Common myeloid progenitor, CD34-positive (primary cell): ENCODE measurements at regions not wholly inside any gene's neighbourhood (a gene's known extent, or its start where the extent isn't known, plus 50 kb on each side); places are given as distances from the start of the nearest gene placed in this dataset.

ENCODE experiments used
- CTCF ChIA-PET: fragments of 350-600 bp; sonication (Branson Sonifier 250); formaldehyde crosslinking; loops from one replicate; lab custom pipeline; 2021; ENCODE audit warnings: antibody characterized with exemption; lab: Charles Lee
- POLR2A ChIA-PET: fragments of 350-600 bp; sonication (Branson Sonifier 250); formaldehyde crosslinking; loops from one replicate; lab custom pipeline; 2021; ENCODE audit warnings: antibody characterized with exemption; lab: Charles Lee
- DNase-seq, 3 donors: peaks; one replicate each; pipeline versions ENCODE4 v3.0.0 to v3.0.0-alpha.2; 2013
- H3K27ac ChIP-seq, 2 experiments: 1 replicate in 1 of 2; 2 replicates in 1 of 2; pipeline ENCODE4 v1.7.0; 2013; ENCODE audit warnings: inconsistent platforms in 2 of 2, low read length in 2 of 2, mild to moderate bottlenecking in 2 of 2, low read depth in 1 of 2, moderate library complexity in 1 of 2; ENCODE audit not compliant: severe bottlenecking in 2 of 2, insufficient read depth in 1 of 2, poor library complexity in 1 of 2
- H3K27me3 ChIP-seq, 5 experiments: replicated peaks in 2 of 5; 1 replicate in 3 of 5; 2 replicates in 2 of 5; pipeline versions ENCODE4 v1.6.1 to v1.7.0; 2013; ENCODE audit warnings: low read length in 4 of 5, mild to moderate bottlenecking in 2 of 5, moderate library complexity in 2 of 5, inconsistent platforms in 1 of 5; ENCODE audit not compliant: insufficient read depth in 5 of 5, control insufficient read depth in 4 of 5
- H3K36me3 ChIP-seq, 4 experiments: 1 replicate in 2 of 4; 2 replicates in 2 of 4; pipeline versions ENCODE4 v1.6.1 to v1.7.0; 2013; ENCODE audit warnings: low read length in 3 of 4, control low read depth in 1 of 4, mild to moderate bottlenecking in 1 of 4; ENCODE audit not compliant: control insufficient read depth in 4 of 4, insufficient read depth in 4 of 4
- H3K4me1 ChIP-seq, 4 experiments: 1 replicate in 3 of 4; 2 replicates in 1 of 4; pipeline versions ENCODE4 v1.6.1 to v1.7.1; 2013; ENCODE audit warnings: low read length in 3 of 4, mild to moderate bottlenecking in 3 of 4, control low read depth in 1 of 4, inconsistent platforms in 1 of 4, moderate library complexity in 1 of 4; ENCODE audit not compliant: control insufficient read depth in 4 of 4, insufficient read depth in 4 of 4; ENCODE audit errors: control extremely low read depth in 1 of 4
- H3K4me3 ChIP-seq, 7 experiments: 1 replicate in 4 of 7; 2 replicates in 3 of 7; pipeline versions ENCODE4 v1.5.1 to v1.7.0; 2013; ENCODE audit warnings: mild to moderate bottlenecking in 7 of 7, low read length in 6 of 7, moderate library complexity in 6 of 7, inconsistent platforms in 2 of 7, low read depth in 2 of 7, control low read depth in 1 of 7; ENCODE audit not compliant: insufficient read depth in 4 of 7, control insufficient read depth in 1 of 7; ENCODE audit errors: extremely low read depth in 1 of 7
- H3K9me3 ChIP-seq, 5 experiments: 1 replicate in 4 of 5; 2 replicates in 1 of 5; pipeline versions ENCODE4 v1.6.1 to v1.7.1; 2013; ENCODE audit warnings: low read length in 4 of 5, mild to moderate bottlenecking in 2 of 5, inconsistent platforms in 1 of 5, low read depth in 1 of 5, moderate library complexity in 1 of 5; ENCODE audit not compliant: control insufficient read depth in 4 of 5, insufficient read depth in 2 of 5; ENCODE audit errors: control extremely low read depth in 1 of 5
- WGBS: methylation state at CpG from one replicate; pipeline ENCODE4 v1.1.5; 2013; ENCODE audit not compliant: insufficient coverage; 5-methylcytosine and 5-hydroxymethylcytosine counted together

DNA sequence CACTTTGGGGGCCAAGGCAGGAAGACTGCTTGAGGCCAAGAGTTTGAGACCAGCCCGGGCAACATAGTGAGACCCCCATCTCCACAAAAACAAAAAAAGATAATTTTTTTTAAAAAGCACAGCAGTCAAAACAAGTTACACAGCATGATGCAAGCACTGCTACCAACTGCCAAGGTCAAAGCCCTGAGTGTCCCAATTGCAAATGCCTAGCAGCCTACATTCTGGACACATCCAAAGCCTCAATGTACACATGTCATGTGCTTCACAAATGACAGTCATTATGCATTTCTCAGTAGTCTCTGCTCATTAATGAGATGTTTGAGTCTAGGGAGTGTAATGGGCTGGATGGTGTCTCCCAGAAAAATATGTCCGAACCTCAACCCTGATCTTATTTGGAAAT, 113.7 kb upstream of the CCND2 start:
- POLR2A ChIA-PET = no interaction called here
- H3K9me3 ChIP-seq = peaks cover 0 to 3% (median 0%) of the 10 kb centered on the region in 5 experiments
- H3K36me3 ChIP-seq = no peaks in the 10 kb centered on the region
- peaks cover 9 to 34% (median 18%) of the 10 kb centered on the region in 4 experiments for H3K4me1 ChIP-seq
- CTCF ChIA-PET = no interaction called here
- 88% methylated on average over 1 of the region's 2 CpGs for WGBS
- DNase-seq = no peak
- no peaks in the 10 kb centered on the region for H3K27me3 ChIP-seq
- no peak overlapping the region for H3K4me3 ChIP-seq
- H3K27ac ChIP-seq = no peak overlapping the region

DNA sequence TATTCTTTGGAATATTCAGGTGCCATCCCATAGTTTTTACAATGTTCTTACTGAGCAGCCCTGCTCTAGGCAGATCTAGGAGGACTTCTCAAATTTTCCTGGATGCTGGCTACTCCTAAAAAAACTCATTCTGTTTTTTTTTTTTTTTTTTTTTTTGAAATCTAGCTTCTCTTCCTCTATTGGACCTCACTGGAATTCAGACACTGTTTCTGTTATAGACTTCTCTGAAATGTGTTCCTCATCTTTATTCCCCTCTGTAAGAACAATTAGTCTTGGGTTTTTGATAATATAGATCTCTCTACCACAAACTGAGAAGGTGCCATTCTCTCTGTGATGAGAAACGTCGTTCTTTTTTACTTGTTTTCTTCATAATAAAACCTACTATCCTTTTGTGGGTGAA, 115.3 kb upstream of the CCND2 start:
- peaks cover 0 to 3% (median 0%) of the 10 kb centered on the region in 5 experiments for H3K9me3 ChIP-seq
- no peaks in the 10 kb centered on the region for H3K36me3 ChIP-seq
- ChIA-PET POLR2A (no interaction called here), CTCF (interaction anchor here (0.6 kb wide), 1 partner anchor 13 kb away, joined by 5 read pairs; no protein-coding TSS in a partner anchor)
- no peak overlapping the region for H3K4me3 ChIP-seq
- peaks cover 5 to 46% (median 17%) of the 10 kb centered on the region in 4 experiments for H3K4me1 ChIP-seq
- DNase-seq = no peak
- no peaks in the 10 kb centered on the region for H3K27me3 ChIP-seq
- no peak overlapping the region for H3K27ac ChIP-seq
- no CpG with 5 or more reads among the region's 2 CpGs for WGBS

- POLR2A ChIA-PET = no interaction called here
- WGBS = 95% methylated on average over 2 of the region's 3 CpGs
- Histone ChIP-seq H3K36me3 (no peaks in the 10 kb centered on the region), H3K27ac (no peak overlapping the region), H3K4me1 (peaks cover 6 to 58% (median 20%) of the 10 kb centered on the region in 4 experiments), H3K9me3 (peaks cover 0 to 3% (median 0%) of the 10 kb centered on the region in 5 experiments), H3K4me3 (no peak overlapping the region), H3K27me3 (no peaks in the 10 kb centered on the region)
- no peak for DNase-seq
- CTCF ChIA-PET = interaction anchor here (1.5 kb wide), 1 partner anchor 40 kb away, joined by 3 read pairs; no protein-coding TSS in a partner anchor
Observed at GRCh38 chr12:4157122-4157521, 116.4 kb upstream of the CCND2 start.

GRCh38 chr12:4156317-4156716, 117.2 kb upstream of the CCND2 start:
- ChIA-PET POLR2A (interaction anchor here (0.8 kb wide), 1 partner anchor 8 kb away, joined by 3 read pairs; no protein-coding TSS in a partner anchor), CTCF (interaction anchor here (0.9 to 3.2 kb wide), 7 partner anchors 9 to 46 kb away, joined by 3 to 17 read pairs (median 3); no protein-coding TSS in a partner anchor)
- H3K27ac ChIP-seq = no peak overlapping the region
- peak in 1 of 3 donors; percentile 46 for DNase-seq
- no peaks in the 10 kb centered on the region for H3K9me3 ChIP-seq
- H3K4me1 ChIP-seq = peaks cover 11 to 66% (median 21%) of the 10 kb centered on the region in 4 experiments
- no peak overlapping the region for H3K4me3 ChIP-seq
- no peaks in the 10 kb centered on the region for H3K27me3 ChIP-seq
- 39% methylated on average over 2 of the region's 2 CpGs for WGBS
- H3K36me3 ChIP-seq = no peaks in the 10 kb centered on the region

GRCh38 chr12:4154672-4155225, 118.8 kb upstream of the CCND2 start:
- Histone ChIP-seq H3K4me1 (peaks cover 11 to 63% (median 21%) of the 10 kb centered on the region in 4 experiments), H3K36me3 (no peaks in the 10 kb centered on the region), H3K27ac (no peak overlapping the region), H3K27me3 (no peaks in the 10 kb centered on the region), H3K4me3 (no peak overlapping the region), H3K9me3 (no peaks in the 10 kb centered on the region)
- DNase-seq = no peak
- POLR2A ChIA-PET = interaction anchor here (0.9 kb wide), 1 partner anchor 63 kb away, joined by 3 read pairs; no protein-coding TSS in a partner anchor
- 81% methylated on average over 6 of the region's 7 CpGs for WGBS
- CTCF ChIA-PET = interaction anchor here (1.0 to 3.2 kb wide), 11 partner anchors 10 to 122 kb away, joined by 3 to 17 read pairs (median 3); partner anchors contain the start of gene CCND2

DNA sequence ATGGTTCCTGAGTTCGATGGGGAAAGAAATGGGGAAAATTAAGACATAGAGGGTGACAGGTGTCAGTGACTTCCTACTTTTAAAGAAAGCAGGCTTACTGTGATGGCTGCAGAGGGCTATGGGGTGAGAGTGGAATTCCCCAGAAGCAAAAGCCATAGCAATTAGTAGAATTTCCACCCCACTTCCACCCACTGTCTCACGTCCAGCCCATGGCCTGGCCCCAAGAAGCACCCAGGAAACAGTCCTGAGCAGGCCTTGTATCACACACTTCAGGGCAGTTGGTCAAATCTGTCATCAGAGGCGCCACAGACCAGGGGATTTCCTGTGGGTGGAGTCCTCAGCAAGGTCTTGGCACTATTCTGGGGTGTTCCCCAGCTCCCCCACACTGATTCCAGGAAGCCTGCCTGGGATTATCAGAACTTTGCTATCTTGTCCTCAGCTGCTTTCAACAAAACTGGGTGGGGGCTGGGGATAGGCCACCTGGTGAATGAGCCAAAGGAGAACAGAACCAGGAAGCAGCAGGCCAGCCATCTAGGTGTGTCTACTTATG, 120.1 kb upstream of the CCND2 start:
- H3K36me3 ChIP-seq = no peaks in the 10 kb centered on the region
- no peaks in the 10 kb centered on the region for H3K27me3 ChIP-seq
- no peak overlapping the region for H3K4me3 ChIP-seq
- ChIA-PET POLR2A (no interaction called here), CTCF (interaction anchor here (1.1 to 3.2 kb wide), 4 partner anchors 12 to 123 kb away, joined by 3 to 17 read pairs (median 4); no protein-coding TSS in a partner anchor)
- H3K27ac ChIP-seq = peak overlapping the region in 1 of 2 experiments; percentile 34
- H3K4me1 ChIP-seq = peaks cover 8 to 62% (median 24%) of the 10 kb centered on the region in 4 experiments
- 17% methylated on average over 2 of the region's 3 CpGs for WGBS
- peak in 2 of 3 donors; percentile 46 to 55 for DNase-seq
- H3K9me3 ChIP-seq = no peaks in the 10 kb centered on the region
